Kidney capillary endothelial cell (primary cell): ENCODE measurements at regions not wholly inside any gene's neighbourhood (a gene's known extent, or its start where the extent isn't known, plus 50 kb on each side); places are given as distances from the start of the nearest gene placed in this dataset.

Experiments
- DNase-seq: peaks from one replicate; pipeline ENCODE4 v3.0.0-alpha.2; 2018; ENCODE audit warnings: low spot score

GRCh38 chr1:55500601-55501000 is 285.4 kb upstream of the USP24 start:
- no peak for DNase-seq

DNA sequence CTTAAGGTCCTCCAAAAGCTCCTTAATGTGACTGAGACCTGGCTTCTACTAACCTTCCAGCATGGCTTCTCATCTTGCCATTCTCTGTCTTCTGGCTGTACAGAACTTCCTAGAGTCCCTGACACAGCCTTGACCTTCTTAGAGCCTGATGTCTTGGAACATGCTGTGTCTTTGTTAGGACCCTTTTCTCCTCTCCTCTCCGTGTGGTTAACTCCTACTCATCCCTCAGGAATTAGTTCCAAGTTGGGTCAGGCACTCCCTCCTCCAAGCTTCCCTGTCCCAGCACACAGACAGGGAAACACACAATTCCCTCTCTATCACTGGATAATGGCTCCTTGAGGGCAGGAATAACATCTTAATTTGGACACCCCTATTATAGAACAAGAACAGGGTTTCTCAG is 275.4 kb upstream of the USP24 start:
- DNase-seq: no peak

- DNase-seq: no peak
Observed at GRCh38 chr1:55484173-55484572, 269.0 kb upstream of the USP24 start.

DNA sequence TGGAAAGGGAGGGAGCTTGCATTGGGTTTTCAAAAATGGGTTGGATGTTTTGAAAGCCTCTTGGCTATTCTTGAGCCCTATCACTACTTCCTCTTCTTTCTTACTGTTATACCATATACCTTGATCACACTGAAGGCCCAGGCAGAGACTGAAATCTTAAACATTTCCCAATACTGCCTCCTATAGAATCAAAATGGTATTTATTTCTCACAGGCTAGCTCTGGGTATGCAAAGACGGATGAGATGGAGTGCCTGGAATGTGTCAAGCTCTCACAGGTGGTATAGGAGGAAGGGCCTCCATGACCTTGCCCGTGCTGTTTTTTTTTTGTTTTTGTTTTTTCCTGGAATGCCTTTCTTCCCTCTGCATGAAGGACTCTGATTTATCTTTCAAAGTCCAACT is 268.4 kb upstream of the USP24 start:
- DNase-seq: no peak

- no peak for DNase-seq
Observed at GRCh38 chr1:55481634-55482033, 266.5 kb upstream of the USP24 start.

GRCh38 chr1:55480029-55480795 is 265.0 kb upstream of the USP24 start:
- DNase-seq: no peak

DNA sequence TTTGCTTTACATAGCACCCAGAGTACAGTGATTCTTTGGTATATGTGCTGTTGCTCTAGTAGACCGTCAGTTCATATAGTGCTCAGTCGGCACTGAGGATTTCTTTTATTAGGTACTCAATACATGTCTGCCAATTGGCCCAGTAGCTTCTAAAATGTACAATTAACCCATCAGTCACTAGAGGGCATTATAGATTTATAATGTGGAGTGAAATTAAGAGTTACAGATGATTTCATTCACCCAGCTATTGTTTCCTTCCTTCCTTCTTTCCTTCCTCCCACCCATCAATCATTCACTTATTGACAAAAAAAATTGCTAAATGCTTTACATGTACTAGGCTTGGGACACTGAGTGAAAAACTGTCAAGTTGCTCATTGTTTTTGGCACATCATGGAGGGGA is 263.6 kb upstream of the USP24 start:
- peak; percentile 7 for DNase-seq

DNA sequence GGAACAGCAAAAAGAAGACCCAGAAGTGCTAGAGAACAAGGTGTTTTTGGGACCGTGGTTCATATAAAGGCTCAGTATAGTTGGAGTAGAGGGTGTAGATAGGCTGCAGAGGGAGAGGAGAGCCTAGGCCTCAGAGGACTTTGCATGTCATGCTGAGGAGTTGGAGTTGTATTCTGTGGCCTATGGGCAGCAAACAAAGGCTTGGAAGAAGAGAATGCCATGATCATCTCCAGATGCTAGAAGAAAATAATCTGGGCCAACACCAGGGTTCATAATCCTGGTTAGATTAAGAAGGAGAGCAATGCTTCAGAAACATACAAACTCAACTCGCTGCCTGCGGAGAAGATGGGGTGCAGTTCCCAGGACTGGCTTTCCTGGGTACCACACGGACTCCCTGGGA is 262.8 kb upstream of the USP24 start:
- DNase-seq: no peak

- DNase-seq: no peak
Observed at GRCh38 chr1:55476445-55477015, 261.4 kb upstream of the USP24 start.

- DNase-seq: no peak
Observed at GRCh38 chr1:55474168-55474786, 259.1 kb upstream of the USP24 start.

GRCh38 chr1:55473661-55474060 is 258.5 kb upstream of the USP24 start:
- no peak for DNase-seq

DNA sequence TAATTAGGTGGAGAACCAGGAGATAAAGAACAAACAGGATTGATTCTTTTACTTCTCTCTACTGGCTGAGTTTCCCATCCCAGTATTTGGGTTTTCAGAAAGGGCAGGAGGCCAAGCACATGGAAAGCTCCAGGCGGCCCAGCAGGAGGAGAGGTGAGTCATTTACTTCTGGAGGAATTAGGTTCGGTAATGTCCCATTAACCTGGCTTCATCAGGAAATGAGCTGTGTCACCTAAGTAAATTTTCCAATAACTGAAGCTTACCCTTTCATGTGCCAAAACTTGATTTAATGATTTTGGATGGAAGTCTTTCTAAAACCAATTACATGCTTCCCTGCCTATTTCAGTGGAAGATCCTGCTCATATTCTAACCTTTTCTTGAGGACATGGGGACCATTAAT is 257.6 kb upstream of the USP24 start:
- no peak for DNase-seq

- no peak for DNase-seq
Observed at GRCh38 chr1:55472115-55472514, 257.0 kb upstream of the USP24 start.

- DNase-seq: no peak
Observed at GRCh38 chr1:55468142-55468795, 253.1 kb upstream of the USP24 start.

DNA sequence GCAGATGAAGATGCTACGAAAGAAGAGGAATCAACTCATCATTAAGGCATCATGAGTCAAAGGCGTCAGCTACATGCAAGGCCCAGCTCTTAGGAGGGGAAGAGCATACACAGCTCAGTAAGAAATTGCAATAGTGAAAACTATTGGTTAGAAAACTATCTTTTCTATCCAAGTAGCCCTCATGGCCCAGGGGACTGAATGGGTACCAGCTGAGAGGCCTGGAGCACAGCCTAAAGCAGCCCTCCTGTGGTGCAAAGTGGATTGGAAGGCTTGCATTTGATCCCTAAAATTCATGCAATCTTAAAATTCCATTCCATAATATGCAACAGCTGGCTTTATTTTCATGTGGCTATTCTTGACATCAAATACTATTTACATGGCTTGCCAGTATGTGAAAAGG is 251.8 kb upstream of the USP24 start:
- DNase-seq: no peak

GRCh38 chr1:55466373-55466772 is 251.2 kb upstream of the USP24 start:
- DNase-seq: no peak

DNA sequence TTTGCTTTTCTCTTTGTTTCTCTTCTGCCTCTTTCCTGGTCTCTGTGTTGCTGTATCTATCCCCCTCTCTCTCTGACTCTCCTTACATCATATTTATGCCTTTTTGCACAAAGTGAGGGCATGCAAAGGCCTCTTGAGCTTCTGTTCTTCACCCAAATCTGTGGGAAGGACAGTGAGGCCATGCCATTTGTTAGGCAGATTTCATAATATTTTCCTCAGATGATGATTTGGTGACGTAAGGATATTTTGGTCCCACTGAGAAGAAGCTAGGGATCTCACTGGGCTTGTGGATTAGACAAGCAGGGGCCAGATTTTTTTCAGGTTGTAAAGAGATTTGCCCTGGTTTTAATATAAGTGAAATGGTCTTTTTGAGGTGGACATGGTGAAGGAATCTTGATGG is 249.4 kb upstream of the USP24 start:
- no peak for DNase-seq

DNA sequence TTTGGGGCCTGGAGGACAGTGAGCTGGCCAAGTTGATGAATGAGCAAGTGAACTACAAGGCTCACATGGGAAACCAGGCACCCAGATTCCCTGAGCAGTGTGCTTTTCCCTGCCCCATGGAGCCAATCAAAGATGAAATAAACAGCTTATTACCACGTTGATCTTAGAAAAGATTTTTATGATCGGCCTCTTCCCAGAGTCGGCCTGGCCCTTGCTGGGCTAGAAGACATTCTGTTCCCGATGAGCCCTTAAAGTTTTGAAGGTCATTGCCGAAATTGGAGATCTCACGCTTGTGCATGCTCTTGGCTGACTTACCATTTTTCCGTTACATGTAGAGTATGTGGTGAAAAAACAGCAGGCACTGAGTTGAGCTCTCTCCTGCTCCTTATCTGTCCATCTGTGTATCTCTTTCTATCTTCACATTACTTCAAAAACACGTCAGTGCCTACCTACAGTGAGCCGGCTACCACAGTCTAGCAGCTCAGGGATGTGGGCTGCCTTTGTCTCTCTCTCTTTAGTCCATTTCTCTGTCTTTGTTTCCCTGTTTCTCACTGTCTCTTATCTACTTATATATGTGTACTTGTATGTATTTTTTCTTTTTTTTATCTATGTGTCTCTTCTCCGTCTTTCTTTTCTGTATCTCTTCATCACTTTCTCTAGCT is 248.8 kb upstream of the USP24 start:
- no peak for DNase-seq

DNA sequence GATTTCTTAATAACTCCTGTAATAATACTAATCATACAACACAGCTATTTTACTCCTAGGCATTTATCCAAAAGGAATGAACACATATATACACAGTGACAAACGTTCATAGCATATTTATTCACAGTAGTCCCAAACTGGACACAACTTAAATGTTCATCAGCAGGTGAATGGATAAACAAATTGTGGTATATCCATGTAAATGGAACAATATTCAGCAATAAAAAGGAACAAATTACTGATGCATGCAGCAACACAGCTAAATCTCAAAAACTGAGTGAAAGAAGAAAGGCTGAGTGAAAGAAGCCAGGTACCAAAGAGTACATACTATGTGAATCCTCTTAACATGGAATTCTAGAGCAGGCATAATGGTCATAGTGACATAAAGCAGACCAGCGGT is 242.7 kb upstream of the USP24 start:
- no peak for DNase-seq

DNA sequence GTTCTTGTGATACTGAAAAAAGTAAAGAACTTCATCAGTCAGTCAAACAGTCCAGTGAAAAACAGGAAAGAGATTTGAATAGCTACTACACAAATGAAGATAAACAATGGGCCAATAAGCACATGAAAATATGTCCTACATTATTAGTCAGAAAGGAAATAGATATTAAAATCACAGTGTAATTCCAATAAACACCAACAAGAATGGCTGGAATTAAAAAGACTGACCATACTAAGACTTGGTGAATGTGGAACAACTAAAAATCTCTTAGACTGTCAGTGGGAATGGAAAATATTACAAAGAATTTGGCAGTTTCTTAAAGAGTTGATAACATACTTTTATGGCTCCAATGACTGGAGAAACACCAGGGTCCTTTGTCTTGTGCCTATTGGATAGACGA is 241.8 kb upstream of the USP24 start:
- DNase-seq: no peak

DNA sequence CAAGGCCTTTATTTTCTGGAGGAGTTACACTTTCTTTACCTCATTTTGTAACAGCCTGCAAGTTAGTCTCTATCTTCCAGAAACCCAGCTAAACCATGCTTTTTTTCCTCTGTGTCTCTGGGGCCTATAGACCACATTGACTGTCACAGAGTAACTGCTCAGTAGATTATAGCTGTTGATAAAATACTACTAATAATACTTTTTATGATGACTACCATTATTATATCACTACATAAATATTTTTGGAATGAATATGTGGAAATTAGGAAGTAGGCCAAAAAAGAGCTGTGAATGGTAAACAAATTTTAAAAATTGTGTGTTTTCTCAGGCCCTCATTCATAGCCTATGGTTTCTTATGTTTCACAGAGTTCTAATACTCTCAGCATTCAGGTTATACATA is 233.1 kb upstream of the USP24 start:
- no peak for DNase-seq

DNA sequence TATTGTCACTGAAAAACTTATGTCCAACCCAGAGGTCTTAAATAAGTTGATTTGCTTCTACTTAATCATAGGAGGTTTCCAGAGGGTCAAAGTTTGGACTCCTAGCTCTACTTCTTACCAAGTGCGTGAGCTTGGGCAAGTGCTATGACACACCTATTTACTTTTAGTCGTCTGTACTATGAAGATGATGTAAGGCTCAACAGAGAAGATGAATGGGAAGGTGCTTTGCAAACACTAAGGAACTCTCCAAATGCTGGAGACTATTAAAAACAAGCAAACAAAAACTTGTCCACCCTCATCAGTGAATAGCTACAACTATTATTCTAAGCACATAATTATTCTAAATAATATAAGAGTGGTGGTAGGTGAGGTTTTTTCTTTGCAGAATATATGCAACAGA is 232.3 kb upstream of the USP24 start:
- DNase-seq: no peak

DNA sequence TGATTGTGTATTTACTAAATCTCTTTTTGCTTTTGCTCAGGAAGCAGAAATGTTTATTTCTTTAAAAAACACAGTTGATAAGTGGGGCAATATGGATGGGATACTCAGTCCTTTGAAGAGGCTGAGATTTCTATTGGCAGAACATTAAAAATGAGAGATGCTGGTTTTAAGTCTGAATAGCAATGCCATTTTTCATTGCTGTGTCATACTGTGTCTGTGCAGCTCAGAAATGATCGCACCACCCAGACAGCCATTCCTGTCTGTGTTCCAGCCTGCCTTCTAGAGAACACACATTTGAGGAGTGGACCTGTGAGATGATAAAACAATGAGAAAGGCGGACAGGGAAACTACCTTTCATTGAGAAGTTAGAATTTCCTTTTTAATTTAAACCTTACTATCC is 231.2 kb upstream of the USP24 start:
- DNase-seq: no peak
